ENCODE measurements at regions not wholly inside any gene's neighbourhood (a gene's known extent, or its start where the extent isn't known, plus 50 kb on each side); places are given as distances from the start of the nearest gene placed in this dataset.

- ChIA-PET RAD21 (ENCODE audit: unreplicated experiment) (no interaction called here), SMC1A (ENCODE audit: uncharacterized antibody, unreplicated experiment) (no interaction called here), POLR2A (no interaction called here), CTCF (interaction anchor here (0.5 kb wide), 1 partner anchor 594 kb away, joined by 3 read pairs; no protein-coding TSS in a partner anchor)
- H3K4me2 ChIP-seq (ENCODE audit: control insufficient read depth, insufficient read depth): no peak overlapping the region
- DNase-seq (ENCODE audit: low read depth, low spot score): no peak
- BruUV-seq (replicated peaks): no TSS peak
- H2AFZ ChIP-seq (ENCODE audit: control insufficient read depth, low read depth, low read length): no peak overlapping the region
- no peaks in the 10 kb centered on the region for H4K20me1 ChIP-seq (ENCODE audit: control insufficient read depth, insufficient read depth)
- H3K4me3 ChIP-seq: no peak overlapping the region
- FAIRE-seq: no peak
- in situ Hi-C loops (cut with MboI): no loop called here
- no peaks in the 10 kb centered on the region for H3K9me3 ChIP-seq (replicated peaks; ENCODE audit: control insufficient read depth, insufficient read depth, low read length)
- no peaks in the 10 kb centered on the region for H3K4me1 ChIP-seq (ENCODE audit: control insufficient read depth, insufficient read depth, low read length)
- no peaks in the 10 kb centered on the region for H3K79me2 ChIP-seq (ENCODE audit: control insufficient read depth, insufficient read depth, low read length)
- TF ChIP-seq NBN (IDR thresholded peaks at IDR 0.05) (no peak), SUPT20H (IDR thresholded peaks at IDR 0.05; ENCODE audit: borderline replicate concordance, control insufficient read depth, low read depth, low read length) (no peak)
- ATAC-seq: no peak
- no peak overlapping the region for H3K27ac ChIP-seq (ENCODE audit: control insufficient read depth, insufficient read depth)
- no peak overlapping the region for H3K9ac ChIP-seq (ENCODE audit: control insufficient read depth, insufficient read depth, low read length)
- intact Hi-C loops (cut with micrococcal nuclease; ENCODE audit: unreplicated experiment): no loop called here
- no peaks in the 10 kb centered on the region for H3K36me3 ChIP-seq (ENCODE audit: control insufficient read depth in 2 of 2, insufficient read depth in 2 of 2, low read length in 1 of 2)
- H3K27me3 ChIP-seq (replicated peaks in 1 of 2; ENCODE audit: control insufficient read depth in 2 of 2, insufficient read depth in 2 of 2, low read length in 1 of 2): peaks cover 0 to 4% of the 10 kb centered on the region in 2 experiments; a peak in 3 of 4 replicates
- 40% methylated on average over 15 of the region's 19 CpGs for WGBS (ENCODE audit: insufficient coverage, insufficient replicate concordance, low lambda C conversion rate, missing lambda C conversion rate)
Observed at GRCh38 chr2:120905824-120906571, 170.3 kb downstream of the GLI2 start.

- no peaks in the 10 kb centered on the region for H3K36me3 ChIP-seq (ENCODE audit: control insufficient read depth in 2 of 2, insufficient read depth in 2 of 2, low read length in 1 of 2)
- no peaks in the 10 kb centered on the region for H3K79me2 ChIP-seq (ENCODE audit: control insufficient read depth, insufficient read depth, low read length)
- intact Hi-C loops (cut with micrococcal nuclease; ENCODE audit: unreplicated experiment): no loop called here
- no peak overlapping the region for H3K9ac ChIP-seq (ENCODE audit: control insufficient read depth, insufficient read depth, low read length)
- RAD21 ChIA-PET (ENCODE audit: unreplicated experiment): no interaction called here
- H3K4me3 ChIP-seq: no peak overlapping the region
- peaks cover 0 to 4% of the 10 kb centered on the region in 2 experiments; a peak in 3 of 4 replicates for H3K27me3 ChIP-seq (replicated peaks in 1 of 2; ENCODE audit: control insufficient read depth in 2 of 2, insufficient read depth in 2 of 2, low read length in 1 of 2)
- SMC1A ChIA-PET (ENCODE audit: uncharacterized antibody, unreplicated experiment): no interaction called here
- POLR2A ChIA-PET: no interaction called here
- CTCF ChIA-PET: no interaction called here
- no peak overlapping the region for H2AFZ ChIP-seq (ENCODE audit: control insufficient read depth, low read depth, low read length)
- H3K27ac ChIP-seq (ENCODE audit: control insufficient read depth, insufficient read depth): no peak overlapping the region
- no peak for DNase-seq (ENCODE audit: low read depth, low spot score)
- no peak for FAIRE-seq
- ATAC-seq: no peak
- no peaks in the 10 kb centered on the region for H3K4me1 ChIP-seq (ENCODE audit: control insufficient read depth, insufficient read depth, low read length)
- H3K9me3 ChIP-seq (replicated peaks; ENCODE audit: control insufficient read depth, insufficient read depth, low read length): no peaks in the 10 kb centered on the region
- 33% methylated on average over 6 of the region's 6 CpGs for WGBS (ENCODE audit: insufficient coverage, insufficient replicate concordance, low lambda C conversion rate, missing lambda C conversion rate)
- no TSS peak for BruUV-seq (replicated peaks)
- no peaks in the 10 kb centered on the region for H4K20me1 ChIP-seq (ENCODE audit: control insufficient read depth, insufficient read depth)
- in situ Hi-C loops (cut with MboI): no loop called here
- no peak overlapping the region for H3K4me2 ChIP-seq (ENCODE audit: control insufficient read depth, insufficient read depth)
- TF ChIP-seq SIN3A (IDR thresholded peaks at IDR 0.05; ENCODE audit: low read depth, low read length): no peak
- no peak for TF ChIP-seq HDGF (IDR thresholded peaks at IDR 0.05)
- no peak for TF ChIP-seq SREBF1 (IDR thresholded peaks at IDR 0.05; ENCODE audit: low read length)
- no peak for TF ChIP-seq ZNF384 (IDR thresholded peaks at IDR 0.05; ENCODE audit: borderline replicate concordance, low read depth, low read length)
- no peak for TF ChIP-seq SMAD1 (IDR thresholded peaks at IDR 0.05; ENCODE audit: low read depth, partially characterized antibody)
- no peak for TF ChIP-seq SRF (IDR thresholded peaks at IDR 0.05; ENCODE audit: low read depth in 2 of 2, low read length in 2 of 2)
- TF ChIP-seq ZNF622 (IDR thresholded peaks at IDR 0.05): no peak
- TF ChIP-seq ZBTB40 (IDR thresholded peaks at IDR 0.05; ENCODE audit: borderline replicate concordance): no peak
- no peak for TF ChIP-seq SUZ12 (IDR thresholded peaks at IDR 0.05; ENCODE audit: unreplicated experiment)
Observed at GRCh38 chr2:120906914-120907313, 171.2 kb downstream of the GLI2 start.
